ENCODE measurements at regions not wholly inside any gene's neighbourhood (a gene's known extent, or its start where the extent isn't known, plus 50 kb on each side); places are given as distances from the start of the nearest gene placed in this dataset.
"Not testable (repeated sequence)": the region's sequence is repeated elsewhere in the genome, so short reads cannot be mapped to it uniquely, and the experiment has no call there.

DNA sequence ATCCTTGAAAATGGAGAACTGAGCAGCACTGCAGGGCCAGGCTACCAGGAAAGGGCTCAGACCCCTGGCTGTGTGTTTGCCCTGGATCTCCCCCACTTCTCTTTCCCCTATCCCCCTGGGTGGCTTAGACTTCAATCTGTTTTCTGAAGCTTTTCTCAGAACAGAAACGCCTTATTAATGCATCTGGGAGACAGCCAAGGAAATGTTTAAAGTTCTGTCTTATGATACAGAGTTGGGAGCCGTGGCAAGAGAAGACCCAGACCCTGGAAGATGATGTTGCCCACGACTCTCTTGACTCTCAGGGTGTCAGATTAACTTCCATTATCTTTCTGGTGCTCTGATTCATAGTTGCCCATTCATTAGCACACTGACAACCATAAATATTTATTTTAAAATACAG is 107.1 kb downstream of the EBLN1 start:
- TF ChIP-seq, protein P1, sequence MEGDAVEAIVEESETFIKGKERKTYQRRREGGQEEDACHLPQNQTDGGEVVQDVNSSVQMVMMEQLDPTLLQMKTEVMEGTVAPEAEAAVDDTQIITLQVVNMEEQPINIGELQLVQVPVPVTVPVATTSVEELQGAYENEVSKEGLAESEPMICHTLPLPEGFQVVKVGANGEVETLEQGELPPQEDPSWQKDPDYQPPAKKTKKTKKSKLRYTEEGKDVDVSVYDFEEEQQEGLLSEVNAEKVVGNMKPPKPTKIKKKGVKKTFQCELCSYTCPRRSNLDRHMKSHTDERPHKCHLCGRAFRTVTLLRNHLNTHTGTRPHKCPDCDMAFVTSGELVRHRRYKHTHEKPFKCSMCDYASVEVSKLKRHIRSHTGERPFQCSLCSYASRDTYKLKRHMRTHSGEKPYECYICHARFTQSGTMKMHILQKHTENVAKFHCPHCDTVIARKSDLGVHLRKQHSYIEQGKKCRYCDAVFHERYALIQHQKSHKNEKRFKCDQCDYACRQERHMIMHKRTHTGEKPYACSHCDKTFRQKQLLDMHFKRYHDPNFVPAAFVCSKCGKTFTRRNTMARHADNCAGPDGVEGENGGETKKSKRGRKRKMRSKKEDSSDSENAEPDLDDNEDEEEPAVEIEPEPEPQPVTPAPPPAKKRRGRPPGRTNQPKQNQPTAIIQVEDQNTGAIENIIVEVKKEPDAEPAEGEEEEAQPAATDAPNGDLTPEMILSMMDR (IDR thresholded peaks at IDR 0.05; ENCODE audit: low read depth, low read length) = no peak
- H3K4me3 ChIP-seq (replicated peaks in 1 of 2; ENCODE audit: low read depth in 2 of 2, low read length in 2 of 2) = no peak overlapping the region
- DNase-seq (ENCODE audit: low read depth in 2 of 2) = no peak

DNA sequence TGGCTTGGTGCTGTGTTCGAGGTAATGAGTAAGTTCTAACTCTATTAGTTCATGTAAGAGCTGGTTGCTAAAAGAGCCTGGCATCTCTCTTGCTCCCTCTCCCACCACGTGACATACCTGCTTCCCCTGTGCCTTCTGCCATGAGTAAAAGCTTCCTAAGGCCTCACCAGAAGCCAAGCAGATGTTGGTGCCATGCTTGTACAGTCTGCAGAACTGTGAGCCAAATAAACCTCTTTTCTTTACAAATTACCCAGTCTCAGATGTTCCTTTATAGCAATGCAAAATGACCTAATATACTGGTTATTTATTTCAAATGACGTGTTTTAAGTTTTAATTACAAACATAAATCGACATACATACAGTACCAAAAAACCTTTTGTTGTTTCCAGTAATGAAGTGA is 101.7 kb upstream of the DNAJC1 start:
- DNase-seq (ENCODE audit: low read depth in 2 of 2) = no peak
- TF ChIP-seq, protein P1 (IDR thresholded peaks at IDR 0.05; ENCODE audit: low read depth, low read length) = no peak
- no peak overlapping the region for H3K4me3 ChIP-seq (replicated peaks in 1 of 2; ENCODE audit: low read depth in 2 of 2, low read length in 2 of 2)

DNA sequence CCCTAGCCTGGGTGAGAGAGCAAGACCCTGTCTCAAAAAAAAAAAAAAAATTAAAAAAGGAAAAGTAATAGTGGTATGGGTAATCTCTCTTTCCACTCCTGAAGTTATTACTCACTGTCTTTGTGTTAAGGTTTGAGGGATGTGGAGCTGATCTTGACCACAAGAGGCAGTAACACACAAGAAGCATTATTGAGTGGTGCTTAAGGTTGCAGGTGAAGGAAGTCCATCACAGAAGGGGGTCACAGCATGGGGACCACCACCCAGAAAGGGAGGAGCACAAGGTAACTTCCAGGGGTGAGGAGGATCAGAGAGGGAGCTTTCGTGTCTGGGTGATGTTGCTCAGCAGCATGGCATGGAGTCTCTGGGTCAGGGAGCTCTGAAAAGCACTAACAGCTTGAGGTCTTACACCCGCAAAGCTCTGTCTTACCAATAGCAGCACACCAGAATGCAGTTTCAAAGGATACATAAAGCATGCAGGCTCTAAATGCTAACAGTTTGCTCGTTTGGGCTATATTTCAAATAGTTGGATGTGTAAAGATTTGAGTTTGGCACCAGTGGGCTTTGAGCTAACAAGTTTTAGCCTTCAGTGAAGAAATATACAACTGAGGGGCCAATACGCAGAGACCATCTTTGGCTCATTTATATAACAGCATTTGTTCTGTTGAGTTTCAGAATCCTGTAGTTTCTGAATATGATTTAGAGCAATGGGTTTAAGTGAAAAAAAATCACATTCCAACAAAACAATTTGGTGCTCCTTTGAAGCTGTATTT is 100.4 kb upstream of the DNAJC1 start:
- no peak overlapping the region for H3K4me3 ChIP-seq (replicated peaks in 1 of 2; ENCODE audit: low read depth in 2 of 2, low read length in 2 of 2)
- DNase-seq (ENCODE audit: low read depth in 2 of 2) = peak; percentile 18 to 21
- TF ChIP-seq, protein P1 (IDR thresholded peaks at IDR 0.05; ENCODE audit: low read depth, low read length) = peak; percentile 38

DNA sequence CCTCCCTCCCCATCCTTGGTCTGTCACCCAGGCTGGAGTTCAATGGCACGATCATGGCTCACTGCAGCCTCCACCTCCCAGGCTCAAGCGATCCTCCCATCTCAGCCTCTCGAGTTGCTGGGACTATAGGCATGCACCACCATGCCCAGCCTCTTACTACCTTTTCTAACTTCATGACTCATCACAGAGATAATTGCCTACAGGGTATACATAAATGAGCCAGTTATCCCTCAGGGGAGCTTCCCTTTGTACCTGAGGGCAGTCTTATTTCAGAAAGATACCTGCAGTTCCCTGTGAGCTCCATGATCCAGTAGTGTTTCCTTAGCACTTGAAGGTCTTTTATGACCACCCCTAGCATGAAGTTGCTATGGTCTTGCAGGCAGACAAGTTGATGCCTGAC is 94.2 kb upstream of the DNAJC1 start:
- TF ChIP-seq, protein P1 (IDR thresholded peaks at IDR 0.05; ENCODE audit: low read depth, low read length) = no peak
- H3K4me3 ChIP-seq (replicated peaks in 1 of 2; ENCODE audit: low read depth in 2 of 2, low read length in 2 of 2) = no peak overlapping the region
- no peak for DNase-seq (ENCODE audit: low read depth in 2 of 2)

DNA sequence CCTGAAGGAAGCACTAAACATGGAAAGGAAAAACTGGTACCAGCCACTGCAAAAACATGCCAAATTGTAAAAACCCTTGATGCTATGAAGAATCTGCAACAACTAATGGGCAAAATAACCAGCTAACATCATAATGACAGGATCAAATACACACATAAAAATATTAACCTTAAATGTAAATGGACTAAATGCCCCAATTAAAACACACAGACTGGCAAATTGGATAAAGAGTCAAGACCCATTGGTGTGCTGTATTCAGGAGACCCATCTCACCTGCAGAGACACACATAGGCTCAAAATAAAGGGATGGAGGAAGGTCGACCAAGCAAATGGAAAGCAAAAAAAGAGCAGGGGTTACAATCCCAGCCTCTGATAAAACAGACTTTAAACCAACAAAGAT is 87.7 kb upstream of the DNAJC1 start:
- DNase-seq (ENCODE audit: low read depth in 2 of 2); H3K4me3 ChIP-seq (replicated peaks in 1 of 2; ENCODE audit: low read depth in 2 of 2, low read length in 2 of 2): not testable (repeated sequence)

DNA sequence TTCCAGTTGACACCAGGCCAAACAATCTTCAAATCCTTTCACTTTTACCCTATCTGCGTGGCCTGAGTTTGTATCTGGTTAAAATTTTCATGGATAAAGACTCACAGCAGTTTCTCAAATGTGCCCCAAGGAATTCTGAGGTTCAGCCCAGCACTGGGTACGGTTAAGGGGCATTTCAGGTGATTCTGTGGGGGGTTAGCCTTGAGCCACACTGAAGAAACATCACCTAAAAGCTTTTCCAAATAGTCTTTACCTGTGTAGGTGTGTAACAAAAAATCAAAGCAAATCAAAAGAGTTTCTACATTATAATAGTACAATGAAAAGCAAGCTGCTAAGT is 83.8 kb upstream of the DNAJC1 start:
- H3K4me3 ChIP-seq (replicated peaks in 1 of 2; ENCODE audit: low read depth in 2 of 2, low read length in 2 of 2) = no peak overlapping the region
- no peak for DNase-seq (ENCODE audit: low read depth in 2 of 2)
- TF ChIP-seq, protein P1 (IDR thresholded peaks at IDR 0.05; ENCODE audit: low read depth, low read length) = no peak

DNA sequence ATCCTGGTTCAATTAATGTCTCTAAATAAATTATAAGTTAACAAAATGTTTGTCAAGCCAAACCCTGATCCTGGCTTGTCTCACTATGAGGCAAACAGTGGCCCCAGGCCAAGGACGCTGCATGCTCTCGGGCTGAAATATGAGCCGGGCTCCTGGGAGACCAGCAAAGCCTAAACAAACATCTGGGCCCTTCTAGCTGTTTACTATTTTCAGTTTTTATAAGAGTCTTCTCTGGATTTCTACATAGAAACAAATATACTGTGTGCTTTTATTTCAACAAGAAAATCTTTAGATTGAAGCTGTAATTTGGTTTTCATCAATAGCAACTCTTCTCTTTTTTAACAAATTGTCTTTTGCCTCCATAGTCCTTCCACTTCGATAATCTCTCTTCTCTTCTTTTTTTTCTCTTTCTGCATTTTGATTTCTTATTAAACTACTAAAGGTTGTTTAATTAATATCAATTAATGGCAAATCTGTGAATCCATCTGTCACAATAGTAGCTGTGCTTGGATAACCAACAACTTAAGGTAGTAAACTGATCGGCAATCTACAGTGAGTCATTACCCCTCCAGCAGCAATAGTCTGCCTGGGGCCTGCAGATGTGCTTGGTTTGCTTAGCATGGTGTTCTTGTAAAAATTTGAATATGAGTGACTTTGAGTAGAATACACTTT is 83.3 kb upstream of the DNAJC1 start:
- peak; percentile 86 to 87 for DNase-seq (ENCODE audit: low read depth in 2 of 2)
- TF ChIP-seq, protein P1 (IDR thresholded peaks at IDR 0.05; ENCODE audit: low read depth, low read length) = no peak
- no peak overlapping the region for H3K4me3 ChIP-seq (replicated peaks in 1 of 2; ENCODE audit: low read depth in 2 of 2, low read length in 2 of 2)

DNA sequence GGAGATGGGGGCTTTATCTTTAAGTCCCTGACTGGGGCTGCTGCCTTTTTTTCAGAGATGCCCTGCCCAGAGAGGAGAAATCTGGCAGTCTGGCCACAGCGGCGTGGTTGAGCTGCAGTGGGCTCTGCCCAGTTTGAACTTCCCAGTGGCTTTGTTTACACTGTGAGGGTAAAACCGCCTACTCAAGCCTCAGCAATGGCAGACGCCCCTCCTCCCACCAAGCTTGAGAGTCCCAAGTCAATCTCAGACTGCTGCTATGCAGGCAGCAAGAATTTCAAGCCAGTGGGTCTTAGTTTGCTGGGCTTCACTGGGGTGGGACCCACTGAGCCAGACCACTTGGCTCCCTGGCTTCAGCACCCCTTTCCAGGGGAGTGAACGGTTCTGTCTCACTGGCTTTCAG is 76.4 kb upstream of the DNAJC1 start:
- H3K4me3 ChIP-seq (replicated peaks in 1 of 2; ENCODE audit: low read depth in 2 of 2, low read length in 2 of 2); DNase-seq (ENCODE audit: low read depth in 2 of 2): not testable (repeated sequence)
